ENCODE measurements at regions not wholly inside any gene's neighbourhood (a gene's known extent, or its start where the extent isn't known, plus 50 kb on each side); places are given as distances from the start of the nearest gene placed in this dataset.

DNA sequence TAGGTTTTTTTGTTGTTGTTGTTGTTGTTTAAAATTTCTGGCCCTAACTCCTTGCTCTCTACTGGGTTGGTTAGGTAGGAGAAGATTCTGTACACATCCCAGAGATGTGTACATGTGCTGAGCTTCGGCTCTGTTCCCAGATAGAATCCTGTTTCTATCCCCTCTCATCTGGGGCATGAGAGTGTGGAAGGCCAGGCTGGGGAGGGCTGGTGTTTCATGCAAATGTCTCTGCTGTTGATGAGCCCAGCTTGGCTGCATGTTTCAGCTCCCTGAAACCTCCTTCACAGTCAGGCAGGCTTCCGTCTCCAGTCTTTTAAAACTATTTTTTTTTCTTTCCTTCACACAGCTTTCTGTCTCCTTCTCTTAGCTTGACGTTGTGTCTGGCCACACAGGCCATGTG is 526.9 kb upstream of the KLF4 start (continued):
- TF ChIP-seq, protein P1, sequence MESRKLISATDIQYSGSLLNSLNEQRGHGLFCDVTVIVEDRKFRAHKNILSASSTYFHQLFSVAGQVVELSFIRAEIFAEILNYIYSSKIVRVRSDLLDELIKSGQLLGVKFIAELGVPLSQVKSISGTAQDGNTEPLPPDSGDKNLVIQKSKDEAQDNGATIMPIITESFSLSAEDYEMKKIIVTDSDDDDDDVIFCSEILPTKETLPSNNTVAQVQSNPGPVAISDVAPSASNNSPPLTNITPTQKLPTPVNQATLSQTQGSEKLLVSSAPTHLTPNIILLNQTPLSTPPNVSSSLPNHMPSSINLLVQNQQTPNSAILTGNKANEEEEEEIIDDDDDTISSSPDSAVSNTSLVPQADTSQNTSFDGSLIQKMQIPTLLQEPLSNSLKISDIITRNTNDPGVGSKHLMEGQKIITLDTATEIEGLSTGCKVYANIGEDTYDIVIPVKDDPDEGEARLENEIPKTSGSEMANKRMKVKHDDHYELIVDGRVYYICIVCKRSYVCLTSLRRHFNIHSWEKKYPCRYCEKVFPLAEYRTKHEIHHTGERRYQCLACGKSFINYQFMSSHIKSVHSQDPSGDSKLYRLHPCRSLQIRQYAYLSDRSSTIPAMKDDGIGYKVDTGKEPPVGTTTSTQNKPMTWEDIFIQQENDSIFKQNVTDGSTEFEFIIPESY (IDR thresholded peaks at IDR 0.05; ENCODE audit: extremely low read depth, insufficient replicate concordance, low read length): no peak
- TF ChIP-seq RAD21 (IDR thresholded peaks at IDR 0.05; ENCODE audit: low read depth): no peak
- no peak for TF ChIP-seq JUND (IDR thresholded peaks at IDR 0.05)

GRCh38 chr9:108015690-108016089 is 526.1 kb upstream of the KLF4 start:
- Histone ChIP-seq H3K4me3 (replicated peaks in 1 of 2; ENCODE audit: low read depth in 1 of 2, low read length in 2 of 2) (no peak overlapping the region), H2AFZ (ENCODE audit: low read depth, low read length, poor library complexity, severe bottlenecking) (no peak overlapping the region), H3K4me1 (ENCODE audit: control insufficient read depth in 1 of 2, insufficient read depth in 2 of 2, low read length in 2 of 2) (no peaks in the 10 kb centered on the region), H3K9me2 (ENCODE audit: insufficient read depth) (no peaks in the 10 kb centered on the region), H3K27ac (ENCODE audit: low read depth, low read length) (no peak overlapping the region), H3K79me2 (ENCODE audit: insufficient read depth, low read length) (no peaks in the 10 kb centered on the region), H3K9me3 (ENCODE audit: control insufficient read depth in 1 of 2, insufficient read depth in 1 of 2, low read depth in 1 of 2, low read length in 2 of 2) (no peaks in the 10 kb centered on the region), H4K20me1 (ENCODE audit: insufficient read depth) (no peaks in the 10 kb centered on the region), H3K9ac (ENCODE audit: low read length) (no peak overlapping the region), H3K36me3 (ENCODE audit: control insufficient read depth in 1 of 2, insufficient read depth in 2 of 2, low read length in 2 of 2) (no peaks in the 10 kb centered on the region), H3K4me2 (ENCODE audit: low read length) (no peak overlapping the region), H3K27me3 (ENCODE audit: insufficient read depth, low read length) (no peaks in the 10 kb centered on the region)
- POLR2A ChIA-PET: no interaction called here
- BruUV-seq (replicated peaks): no TSS peak
- no peak for DNase-seq (ENCODE audit: low read depth, low spot score)
- no peak for ATAC-seq
- intact Hi-C loops (cut with micrococcal nuclease): no loop called here
- TF ChIP-seq ELF1 (IDR thresholded peaks at IDR 0.05; ENCODE audit: borderline replicate concordance, low read depth): no peak
- RAD21 ChIA-PET (ENCODE audit: low non-redundant PET in 1 of 2, low total read pairs in 2 of 2, uncharacterized antibody in 2 of 2, unreplicated experiment in 2 of 2): no interaction called here
- CTCF ChIA-PET: no interaction called here

GRCh38 chr9:108014353-108014752 is 524.8 kb upstream of the KLF4 start:
- Histone ChIP-seq H3K9me2 (ENCODE audit: insufficient read depth) (no peaks in the 10 kb centered on the region), H4K20me1 (ENCODE audit: insufficient read depth) (no peaks in the 10 kb centered on the region), H3K4me3 (replicated peaks in 1 of 2; ENCODE audit: low read depth in 1 of 2, low read length in 2 of 2) (no peak overlapping the region), H3K9ac (ENCODE audit: low read length) (no peak overlapping the region), H3K9me3 (ENCODE audit: control insufficient read depth in 1 of 2, insufficient read depth in 1 of 2, low read depth in 1 of 2, low read length in 2 of 2) (no peaks in the 10 kb centered on the region), H2AFZ (ENCODE audit: low read depth, low read length, poor library complexity, severe bottlenecking) (no peak overlapping the region), H3K27ac (ENCODE audit: low read depth, low read length) (no peak overlapping the region), H3K79me2 (ENCODE audit: insufficient read depth, low read length) (no peaks in the 10 kb centered on the region), H3K4me2 (ENCODE audit: low read length) (no peak overlapping the region), H3K36me3 (ENCODE audit: control insufficient read depth in 1 of 2, insufficient read depth in 2 of 2, low read length in 2 of 2) (no peaks in the 10 kb centered on the region), H3K27me3 (ENCODE audit: insufficient read depth, low read length) (no peaks in the 10 kb centered on the region), H3K4me1 (ENCODE audit: control insufficient read depth in 1 of 2, insufficient read depth in 2 of 2, low read length in 2 of 2) (no peaks in the 10 kb centered on the region)
- intact Hi-C loops (cut with micrococcal nuclease): no loop called here
- ATAC-seq (no peak), DNase-seq (ENCODE audit: low read depth, low spot score) (no peak)
- BruUV-seq (replicated peaks): no TSS peak
- POLR2A ChIA-PET: no interaction called here
- RAD21 ChIA-PET (ENCODE audit: low non-redundant PET in 1 of 2, low total read pairs in 2 of 2, uncharacterized antibody in 2 of 2, unreplicated experiment in 2 of 2): no interaction called here
- CTCF ChIA-PET: no interaction called here
- TF ChIP-seq YY1 (IDR thresholded peaks at IDR 0.05; ENCODE audit: extremely low read depth, insufficient replicate concordance, low read depth, low read length) (no peak), ZFX (IDR thresholded peaks at IDR 0.05) (no peak), SIN3A (IDR thresholded peaks at IDR 0.05; ENCODE audit: low read depth) (no peak), EZH2 (IDR thresholded peaks at IDR 0.05) (no peak), SP1 (IDR thresholded peaks at IDR 0.05; ENCODE audit: low read depth) (no peak), TCF7L2 (IDR thresholded peaks at IDR 0.05; ENCODE audit: borderline replicate concordance, extremely low read depth, insufficient read depth, insufficient read length) (no peak), EGR1 (IDR thresholded peaks at IDR 0.05; ENCODE audit: low read depth) (no peak)
- TF ChIP-seq, protein P2, sequence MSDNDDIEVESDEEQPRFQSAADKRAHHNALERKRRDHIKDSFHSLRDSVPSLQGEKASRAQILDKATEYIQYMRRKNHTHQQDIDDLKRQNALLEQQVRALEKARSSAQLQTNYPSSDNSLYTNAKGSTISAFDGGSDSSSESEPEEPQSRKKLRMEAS (IDR thresholded peaks at IDR 0.05): no peak
- TF ChIP-seq, protein P1 (IDR thresholded peaks at IDR 0.05; ENCODE audit: extremely low read depth, insufficient replicate concordance, low read length): no peak

Data from HCT116 (cell line).